Osteoblast (primary cell): ENCODE measurements at regions not wholly inside any gene's neighbourhood (a gene's known extent, or its start where the extent isn't known, plus 50 kb on each side); places are given as distances from the start of the nearest gene placed in this dataset.

Source experiments
- DNase-seq: peaks from one replicate; pipeline ENCODE4 v3.0.0; 2011; ENCODE audit warnings: low spot score, mixed read lengths; ENCODE audit not compliant: insufficient read length; ENCODE audit errors: missing footprints
- H2AFZ ChIP-seq: 2 replicates; pipeline ENCODE4 v1.6.0; 2011; ENCODE audit warnings: mild to moderate bottlenecking, low read length
- H3K27ac ChIP-seq: 2 replicates; pipeline ENCODE4 v1.5.1; 2011; ENCODE audit warnings: mild to moderate bottlenecking, low read depth, low read length, moderate library complexity
- H3K27me3 ChIP-seq: 2 replicates; pipeline ENCODE4 v1.6.0; 2012; ENCODE audit warnings: mild to moderate bottlenecking, control low read depth, inconsistent platforms, low read length, moderate library complexity; ENCODE audit not compliant: insufficient read depth
- H3K36me3 ChIP-seq: 2 replicates; pipeline ENCODE4 v1.5.1; 2011; ENCODE audit warnings: mild to moderate bottlenecking, low read length, control low read depth, moderate library complexity; ENCODE audit not compliant: insufficient read depth
- H3K4me1 ChIP-seq: 2 replicates; pipeline ENCODE4 v1.5.1; 2011; ENCODE audit warnings: mild to moderate bottlenecking, low read length, control low read depth, moderate library complexity; ENCODE audit not compliant: insufficient read depth
- H3K4me2 ChIP-seq: 2 replicates; pipeline ENCODE4 v1.6.0; 2011; ENCODE audit warnings: mild to moderate bottlenecking, low read length; ENCODE audit not compliant: insufficient read depth
- H3K4me3 ChIP-seq: fragments of 200-600 bp; sonication (generic); 3 replicates; pipeline ENCODE4 v1.5.1; 2012; ENCODE audit warnings: mild to moderate bottlenecking, low read length, inconsistent platforms; ENCODE audit not compliant: insufficient read depth
- H3K79me2 ChIP-seq: 2 replicates; pipeline ENCODE4 v1.6.0; 2012; ENCODE audit warnings: mild to moderate bottlenecking, low read length, control low read depth, inconsistent platforms; ENCODE audit not compliant: insufficient read depth
- H3K9me3 ChIP-seq: 2 replicates; pipeline ENCODE4 v1.5.1; 2011; ENCODE audit warnings: low read depth, low read length, control low read depth
- H4K20me1 ChIP-seq: 2 replicates; pipeline ENCODE4 v1.6.0; 2012; ENCODE audit warnings: mild to moderate bottlenecking, low read length, control low read depth; ENCODE audit not compliant: insufficient read depth
- CTCF ChIP-seq: IDR thresholded peaks from 2 replicates; pipeline ENCODE4 v1.5.1; 2011; ENCODE audit warnings: mild to moderate bottlenecking, low read depth, low read length, moderate library complexity; ENCODE audit errors: extremely low read depth

GRCh38 chr1:173405834-173406233 is 71.3 kb upstream of the PRDX6 start:
- Histone ChIP-seq H3K4me2 (no peak overlapping the region), H3K27me3 (no peaks in the 10 kb centered on the region)
- no peak for TF ChIP-seq CTCF

GRCh38 chr1:173406783-173407230 is 70.3 kb upstream of the PRDX6 start:
- Histone ChIP-seq H3K79me2 (no peaks in the 10 kb centered on the region), H3K4me3 (no peak overlapping the region), H3K27me3 (no peaks in the 10 kb centered on the region), H3K9me3 (no peaks in the 10 kb centered on the region), H3K4me1 (peaks cover 29% of the 10 kb centered on the region), H3K4me2 (peak overlapping the region; percentile 31), H3K36me3 (no peaks in the 10 kb centered on the region), H2AFZ (no peak overlapping the region), H3K27ac (no peak overlapping the region), H4K20me1 (no peaks in the 10 kb centered on the region)
- DNase-seq, result no peak
- TF ChIP-seq CTCF, result no peak

More at GRCh38 chr1:173405834-173406233, 71.3 kb upstream of the PRDX6 start:
- Histone ChIP-seq H2AFZ (no peak overlapping the region), H4K20me1 (no peaks in the 10 kb centered on the region), H3K36me3 (no peaks in the 10 kb centered on the region), H3K9me3 (no peaks in the 10 kb centered on the region), H3K79me2 (no peaks in the 10 kb centered on the region), H3K4me1 (peaks cover 29% of the 10 kb centered on the region), H3K4me3 (no peak overlapping the region), H3K27ac (no peak overlapping the region)
- DNase-seq, result peak; percentile 74

GRCh38 chr1:173407846-173408245 is 69.3 kb upstream of the PRDX6 start:
- Histone ChIP-seq H3K4me3 (no peak overlapping the region), H3K4me2 (no peak overlapping the region), H3K79me2 (no peaks in the 10 kb centered on the region), H3K36me3 (no peaks in the 10 kb centered on the region), H3K27me3 (no peaks in the 10 kb centered on the region), H3K27ac (no peak overlapping the region), H3K9me3 (no peaks in the 10 kb centered on the region), H3K4me1 (peaks cover 36% of the 10 kb centered on the region), H2AFZ (no peak overlapping the region), H4K20me1 (no peaks in the 10 kb centered on the region)
- no peak for TF ChIP-seq CTCF
- DNase-seq, result no peak

- H3K9me3 ChIP-seq, result no peaks in the 10 kb centered on the region
- no peaks in the 10 kb centered on the region for H3K36me3 ChIP-seq
- no peaks in the 10 kb centered on the region for H4K20me1 ChIP-seq
- H3K4me2 ChIP-seq, result peak overlapping the region; percentile 14
- no peak overlapping the region for H3K27ac ChIP-seq
- H3K27me3 ChIP-seq, result no peaks in the 10 kb centered on the region
- H2AFZ ChIP-seq, result no peak overlapping the region
- H3K79me2 ChIP-seq, result no peaks in the 10 kb centered on the region
- H3K4me1 ChIP-seq, result peaks cover 36% of the 10 kb centered on the region
- no peak for DNase-seq
- no peak for TF ChIP-seq CTCF
- H3K4me3 ChIP-seq, result no peak overlapping the region
Observed at GRCh38 chr1:173408886-173409285, 68.2 kb upstream of the PRDX6 start.
